GM21526 (cell line): ENCODE measurements at regions not wholly inside any gene's neighbourhood (a gene's known extent, or its start where the extent isn't known, plus 50 kb on each side); places are given as distances from the start of the nearest gene placed in this dataset.
"Not testable (repeated sequence)": the region's sequence is repeated elsewhere in the genome, so short reads cannot be mapped to it uniquely, and the experiment has no call there.

Experiments used
- ATAC-seq: cut with Tn5 transposase; IDR thresholded peaks from one replicate; pipeline ENCODE4 v1.9.1; 2021; ENCODE audit warnings: moderate library complexity; ENCODE audit not compliant: unreplicated experiment, low FRiP score

DNA sequence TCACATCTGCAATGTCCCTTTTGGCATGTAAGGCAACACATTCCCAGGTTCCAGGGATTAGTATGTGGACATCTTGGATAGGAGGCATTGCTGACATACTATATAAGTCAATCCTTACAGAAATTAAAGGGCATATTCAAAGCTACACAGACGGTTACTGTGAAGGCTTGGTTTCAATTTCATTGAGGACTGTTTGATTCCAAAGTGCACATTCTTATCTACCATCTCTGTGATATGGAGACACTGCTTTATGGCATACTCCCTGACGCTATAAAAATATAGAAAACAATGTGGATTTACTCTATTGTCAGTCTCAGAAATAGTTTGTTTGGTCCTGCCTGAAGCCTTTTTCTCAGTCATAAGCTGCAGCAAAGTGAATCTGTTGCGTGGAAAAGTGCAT is 1486.7 kb downstream of the FAM181B start:
- ATAC-seq, result no peak

DNA sequence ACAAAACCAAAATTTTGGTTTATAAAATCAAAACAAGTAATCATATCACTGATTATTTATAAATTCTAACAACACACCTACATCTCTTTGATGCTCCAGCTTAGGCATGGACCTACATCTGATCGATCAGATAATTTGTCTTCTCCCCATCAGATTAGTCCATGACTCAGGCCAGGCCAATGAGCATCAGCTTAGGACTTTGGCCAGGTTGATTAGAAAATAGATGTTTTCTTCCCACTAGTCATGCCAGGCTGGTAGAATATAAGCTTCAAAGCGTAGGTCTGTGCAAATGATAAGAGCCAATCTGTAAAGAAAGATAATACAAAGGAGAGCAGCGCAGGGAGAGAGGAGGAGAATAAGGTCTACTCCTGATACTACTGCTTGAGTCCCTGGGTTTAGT is 1487.9 kb downstream of the FAM181B start:
- ATAC-seq, result no peak

DNA sequence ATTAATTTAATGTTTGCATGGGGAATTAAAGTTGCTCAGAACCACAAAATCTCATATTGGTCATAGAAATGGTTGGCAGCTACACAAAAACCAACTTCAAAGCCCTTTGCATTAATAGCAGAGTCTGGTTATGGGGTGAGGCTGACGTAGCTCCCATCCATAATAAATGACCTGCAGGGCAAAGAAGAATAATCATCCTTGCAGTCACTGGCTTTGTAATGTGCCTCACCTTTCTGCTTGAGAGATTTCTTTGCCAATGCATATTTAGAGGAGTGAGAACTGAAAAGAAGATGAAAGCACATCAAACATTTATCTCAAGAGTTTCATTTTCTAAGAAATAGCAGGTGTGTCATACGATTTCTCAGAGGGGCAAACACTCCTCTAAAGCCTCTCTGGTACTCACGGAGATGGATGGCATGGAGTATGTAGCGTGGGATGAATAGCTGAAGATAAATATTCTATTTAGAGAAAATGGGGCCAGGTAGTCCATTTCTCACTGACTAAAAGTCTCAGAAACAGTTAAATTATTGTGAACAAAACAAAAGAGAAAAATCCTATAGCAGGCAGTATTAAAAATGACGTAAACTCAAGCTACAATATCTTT is 1491.9 kb downstream of the FAM181B start:
- ATAC-seq, result no peak

DNA sequence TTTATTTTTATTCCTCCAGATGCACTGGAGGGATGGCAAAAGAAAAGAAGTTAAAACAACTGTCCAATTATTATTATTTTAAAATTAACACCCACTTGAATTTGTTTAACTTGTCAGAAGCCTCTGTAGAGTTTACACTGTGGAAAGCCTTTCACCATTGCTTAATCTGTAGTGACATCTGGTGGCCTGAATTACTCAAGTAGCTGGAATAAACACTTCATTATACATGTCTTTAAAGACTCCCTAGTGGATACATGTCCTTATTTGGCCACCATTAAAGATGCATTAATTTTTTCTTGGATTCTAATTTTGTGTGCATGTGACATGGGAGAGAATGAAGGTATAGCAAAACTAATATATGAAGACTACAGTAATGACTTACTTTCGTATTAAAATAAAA is 1496.5 kb downstream of the FAM181B start:
- ATAC-seq, result no peak

DNA sequence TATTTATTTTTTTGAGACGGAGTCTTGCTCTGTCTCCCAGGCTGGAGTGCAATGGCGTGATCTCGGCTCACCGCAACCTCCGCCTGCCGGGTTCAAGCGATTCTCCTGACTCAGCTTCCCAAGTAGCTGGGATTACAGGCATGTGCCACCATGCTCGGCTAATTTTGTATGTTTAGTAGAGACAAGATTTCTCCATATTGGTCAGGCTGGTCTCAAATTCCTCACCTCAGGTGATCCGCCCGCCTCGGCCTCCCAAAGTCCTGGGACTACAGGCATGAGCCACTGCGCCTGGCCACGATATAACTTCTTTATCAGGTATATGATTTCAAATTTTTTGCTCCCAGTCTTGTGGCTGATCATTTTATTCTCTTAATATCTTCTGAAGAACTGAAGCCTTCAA is 1506.3 kb downstream of the FAM181B start:
- ATAC-seq, result not testable (repeated sequence)

DNA sequence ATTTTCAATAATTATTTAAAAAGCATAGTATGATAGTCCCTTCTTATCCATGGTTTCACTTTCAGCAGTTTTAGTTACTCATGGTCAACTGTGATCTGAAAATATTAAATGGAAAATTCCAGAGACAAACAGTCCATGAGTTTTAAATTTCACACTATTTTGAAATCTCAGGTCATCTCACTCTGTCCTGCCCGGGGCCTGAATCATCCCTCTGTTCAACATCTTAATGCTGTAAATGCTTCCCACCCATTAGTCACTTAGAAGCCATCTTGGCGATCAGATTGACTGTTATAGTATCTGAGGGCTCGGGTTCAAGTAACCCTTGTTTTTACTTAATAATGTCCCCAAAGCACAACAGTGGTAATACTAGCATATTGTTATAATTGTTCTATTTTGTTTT is 1509.3 kb downstream of the FAM181B start:
- ATAC-seq, result no peak

DNA sequence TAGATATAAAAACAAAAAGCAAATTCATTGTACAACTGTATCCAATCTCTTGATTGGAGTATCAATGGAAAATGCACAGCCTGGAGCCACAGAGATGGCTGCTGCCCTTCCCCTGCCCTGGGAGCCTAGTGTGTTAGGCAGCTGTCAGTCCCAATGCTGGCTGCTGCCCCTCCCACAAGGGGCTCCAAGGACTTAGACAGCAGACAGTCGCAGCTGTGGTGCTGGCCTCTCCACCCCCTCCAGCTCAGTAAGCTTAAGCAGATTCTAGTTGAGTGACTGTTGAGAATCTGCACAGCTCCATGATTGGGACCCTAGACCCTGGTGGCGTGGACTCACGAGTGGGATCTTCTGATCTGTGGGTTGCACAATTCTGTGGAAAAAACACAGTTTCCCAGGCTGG is 1511.2 kb downstream of the FAM181B start:
- ATAC-seq, result no peak

DNA sequence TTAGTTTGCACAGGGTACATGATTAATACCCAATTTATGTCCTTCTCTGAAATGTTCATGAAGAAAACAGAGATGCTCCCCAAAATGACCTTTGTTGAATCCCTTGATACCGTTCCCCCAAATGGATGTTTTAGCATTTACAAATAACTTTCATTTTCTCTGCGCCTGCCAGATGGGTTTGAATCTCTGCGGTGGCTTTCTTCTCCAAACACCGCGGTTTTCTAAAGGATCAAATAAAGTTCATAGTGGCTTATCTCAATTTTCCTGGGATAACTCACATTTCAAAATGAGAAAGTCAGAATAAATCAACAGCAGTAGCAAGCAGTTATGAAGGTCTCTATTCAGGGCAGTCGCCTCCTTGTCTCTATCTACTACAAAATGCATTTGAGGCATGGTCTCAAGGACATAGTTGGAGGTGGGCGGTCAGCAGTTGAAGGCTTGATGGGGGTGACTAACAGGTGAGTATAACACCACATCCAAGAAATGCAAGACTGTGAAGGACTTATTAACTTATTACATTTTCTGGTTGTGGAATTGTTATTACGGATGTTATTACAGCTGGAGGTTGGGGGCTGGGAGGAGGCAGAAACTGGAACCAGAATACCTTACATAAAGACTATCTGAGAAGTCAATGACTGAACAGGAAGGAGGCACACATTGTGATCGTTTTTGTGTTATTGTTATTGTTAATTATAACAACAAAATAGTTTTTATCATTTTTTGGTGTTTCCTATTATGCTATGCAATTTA is 1513.3 kb downstream of the FAM181B start:
- no peak for ATAC-seq

DNA sequence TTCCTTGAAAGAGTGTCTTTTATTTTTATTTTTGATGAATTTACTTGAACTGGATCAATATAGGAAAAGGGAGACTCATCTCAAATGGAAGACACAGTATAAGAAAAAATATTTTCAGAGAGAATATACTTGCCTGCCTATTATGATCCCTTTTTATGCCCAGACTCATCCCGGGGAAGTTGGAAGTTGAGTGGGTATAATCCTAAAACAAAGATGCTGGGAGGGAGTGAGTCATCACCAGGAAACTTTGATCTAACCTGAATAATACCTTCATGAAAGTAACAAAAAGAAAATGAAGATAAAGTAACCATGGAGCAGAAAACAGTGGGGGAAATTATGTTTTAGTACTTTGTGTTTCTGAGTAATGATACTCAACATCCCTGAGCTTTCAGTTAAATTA is 1514.0 kb downstream of the FAM181B start:
- ATAC-seq, result no peak

DNA sequence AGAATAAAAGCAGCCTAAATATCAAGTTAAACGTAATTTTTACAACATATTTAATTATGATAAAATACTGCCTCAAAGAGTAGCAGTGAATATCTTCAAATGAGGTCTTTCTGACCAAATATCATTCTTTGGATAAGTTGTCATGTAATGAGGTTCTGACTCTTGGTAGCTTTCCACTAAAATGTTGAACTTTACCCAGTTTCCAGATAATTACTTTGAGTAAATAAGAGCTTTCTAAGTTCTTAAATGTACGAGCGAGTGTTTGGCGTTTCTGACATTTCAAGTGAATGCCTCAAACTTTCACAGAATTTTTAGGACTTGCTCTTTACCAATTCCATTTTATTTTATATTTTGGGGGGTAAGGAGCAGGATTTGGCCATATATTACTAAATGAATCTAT is 1515.2 kb downstream of the FAM181B start:
- no peak for ATAC-seq

DNA sequence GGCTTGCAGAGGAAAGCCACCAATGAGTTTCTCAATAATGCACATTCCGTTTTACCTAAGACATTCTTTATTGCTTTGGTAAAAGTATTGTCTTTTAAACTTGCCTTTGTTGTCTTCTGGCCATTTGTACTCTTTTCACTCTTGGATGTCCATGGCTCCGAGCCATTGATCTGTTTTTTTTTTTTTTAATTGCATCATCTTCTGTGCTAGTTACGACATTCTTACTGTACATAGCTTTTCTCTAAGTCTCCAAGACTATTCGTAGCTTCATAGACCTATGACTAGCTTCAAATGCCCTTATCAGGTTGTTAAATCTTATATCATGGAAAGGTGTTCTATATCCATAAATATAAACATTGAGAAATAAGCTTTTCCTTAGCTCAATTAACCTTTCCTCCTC is 1522.6 kb downstream of the FAM181B start:
- ATAC-seq, result no peak

DNA sequence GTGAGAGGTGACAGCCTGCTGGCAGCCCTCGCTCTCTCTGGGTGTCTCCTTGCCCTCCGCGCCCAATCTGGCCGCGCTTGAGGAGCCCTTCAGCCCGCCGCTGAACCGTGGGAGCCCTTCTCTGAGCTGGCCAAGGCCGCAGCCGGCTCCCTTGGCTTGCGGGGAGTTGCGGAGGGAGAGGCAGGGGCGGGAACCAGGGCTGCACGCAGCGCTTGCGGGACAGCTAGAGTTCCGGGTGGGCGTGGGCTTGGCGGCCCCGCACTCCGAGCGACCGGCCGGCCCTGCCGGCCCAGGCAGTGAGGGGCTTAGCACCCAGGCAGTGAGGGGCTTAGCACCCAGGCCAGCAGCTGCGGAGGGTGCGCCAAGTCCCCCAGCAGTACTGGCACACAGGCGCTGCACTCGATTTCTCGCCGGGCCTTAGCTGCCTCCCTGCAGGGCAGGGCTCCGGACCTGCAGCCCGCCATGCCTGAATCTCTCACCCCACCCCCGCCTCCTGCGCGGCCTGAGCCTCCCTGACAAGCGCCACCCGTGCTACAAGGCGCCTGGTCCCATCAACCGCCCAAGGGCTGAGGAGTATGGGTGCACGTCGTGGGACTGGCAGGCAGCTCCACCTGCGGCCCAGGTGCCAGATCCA is 1526.1 kb downstream of the FAM181B start:
- ATAC-seq, result no peak

DNA sequence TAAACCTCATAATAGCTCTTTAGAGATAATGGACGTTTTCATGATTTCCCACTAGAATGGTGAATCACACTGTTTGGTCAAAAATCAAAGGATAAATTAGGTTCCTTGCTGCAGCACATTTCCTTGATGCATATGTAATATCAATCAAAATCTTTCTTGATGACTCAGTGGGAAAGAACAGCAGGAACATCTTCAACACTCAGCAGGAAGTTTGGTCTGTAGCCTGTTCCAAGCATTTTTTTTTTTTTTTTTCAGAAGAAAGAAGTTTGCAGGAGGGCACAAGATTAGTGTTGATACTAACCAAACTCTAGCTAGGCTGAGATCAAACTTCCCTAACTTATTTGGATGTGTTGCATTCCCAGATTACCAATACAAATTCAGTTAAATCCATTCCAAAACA is 1529.8 kb downstream of the FAM181B start:
- no peak for ATAC-seq

DNA sequence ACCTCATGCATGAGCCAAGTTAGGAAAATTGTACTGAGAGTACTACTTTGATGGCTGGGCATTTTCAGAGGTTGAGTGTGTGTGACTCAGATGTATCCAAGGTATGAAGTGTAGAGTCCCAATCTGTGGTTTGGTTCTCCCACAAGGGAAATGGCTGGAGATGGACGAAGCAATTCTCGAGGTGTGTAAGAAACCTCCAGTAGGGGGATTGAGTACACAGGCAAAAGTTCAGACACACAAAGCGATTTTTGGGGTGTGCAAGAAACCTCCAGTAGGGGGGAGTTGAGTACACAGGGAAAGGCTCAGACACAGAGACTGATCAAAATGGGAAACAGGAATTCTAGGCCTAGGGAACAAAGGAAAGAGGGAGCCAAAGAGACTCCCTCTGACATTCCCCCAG is 1536.3 kb downstream of the FAM181B start:
- ATAC-seq, result no peak

DNA sequence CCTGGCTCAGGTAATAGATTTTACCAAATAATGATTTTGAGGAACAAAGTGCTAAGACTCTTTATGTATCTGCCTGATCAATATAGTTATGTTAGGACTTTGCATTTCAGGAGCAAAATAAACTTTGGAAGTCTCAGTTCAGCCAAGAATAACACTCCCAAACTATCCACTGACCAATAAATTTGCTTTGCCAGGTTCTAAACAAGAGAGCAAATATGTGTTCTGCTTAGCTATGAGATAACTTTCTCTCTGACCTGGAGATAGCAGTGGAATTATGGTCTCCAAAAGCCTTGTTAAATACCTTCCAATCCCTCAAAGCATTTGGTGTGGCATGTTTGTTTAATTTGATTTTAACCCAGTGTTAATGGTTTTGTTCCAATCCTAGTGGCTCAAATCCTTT is 1541.1 kb downstream of the FAM181B start:
- ATAC-seq, result no peak

DNA sequence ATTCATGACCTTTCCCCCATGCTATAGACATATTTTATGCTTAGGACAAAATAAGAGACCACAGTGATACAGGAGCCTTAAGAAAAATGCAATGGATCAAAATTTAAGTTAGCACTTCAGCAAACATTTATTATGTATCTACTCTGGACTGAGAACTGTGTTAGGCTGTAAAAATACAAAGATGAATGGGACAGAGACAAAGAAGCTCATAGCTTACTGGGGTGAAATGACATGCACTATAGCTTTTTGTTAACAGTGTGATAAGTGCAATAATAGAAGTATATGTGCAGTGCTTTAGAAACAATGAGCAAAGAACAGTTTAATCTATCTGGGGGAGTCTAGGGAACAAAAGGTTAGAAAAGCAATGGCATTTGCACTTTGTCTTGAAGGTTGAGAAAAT is 1543.1 kb downstream of the FAM181B start:
- no peak for ATAC-seq

DNA sequence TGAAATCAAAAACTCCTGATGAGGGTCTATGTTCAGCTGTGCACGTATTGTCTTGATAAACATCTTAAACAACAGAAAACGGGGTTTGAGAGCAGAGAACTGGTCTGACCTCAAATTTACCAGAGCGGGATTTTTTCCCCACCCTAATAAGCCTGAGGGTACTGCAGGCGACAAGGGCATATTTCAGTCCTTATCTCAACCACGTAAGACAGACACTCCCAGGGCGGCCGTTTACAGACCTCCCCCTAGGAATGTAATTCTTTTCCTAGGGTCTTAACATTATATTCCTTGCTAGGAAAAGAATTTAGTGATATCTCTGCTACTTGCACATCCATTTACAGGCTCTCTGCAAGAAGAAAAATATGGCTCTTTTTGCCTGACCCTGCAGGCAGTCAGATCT is 1546.6 kb downstream of the FAM181B start:
- not testable (repeated sequence) for ATAC-seq

DNA sequence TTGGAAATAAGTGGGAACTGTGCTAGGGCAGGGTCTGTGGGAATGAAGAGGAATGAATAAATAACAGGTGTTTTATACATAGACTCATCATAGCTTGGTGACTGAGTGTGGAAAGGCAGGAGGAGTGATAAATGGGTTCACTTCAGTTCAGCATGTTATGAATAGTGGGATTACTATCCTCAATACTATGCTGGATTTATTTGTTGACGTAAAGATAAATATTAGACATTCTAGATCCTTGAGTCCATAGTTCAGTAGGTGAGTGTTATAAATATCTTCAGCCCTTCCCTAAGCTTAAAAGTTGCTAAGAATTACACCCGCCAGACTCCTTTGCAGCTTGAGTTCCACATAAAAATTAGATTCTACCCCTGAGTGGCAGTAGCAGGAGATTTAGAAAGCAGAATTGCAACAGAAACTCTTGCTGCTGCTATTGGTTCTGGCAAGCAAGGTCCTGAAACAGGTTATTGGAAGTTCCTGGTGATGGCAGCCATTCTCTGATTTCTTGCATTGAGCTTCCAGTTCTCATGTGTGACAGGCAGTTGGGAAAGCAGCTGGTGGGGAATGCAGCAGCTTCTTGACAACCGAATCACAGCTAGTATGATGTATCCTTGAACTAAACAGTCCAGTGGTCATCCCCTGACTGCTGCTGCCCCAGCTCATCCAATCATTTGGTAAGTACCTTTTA is 1558.9 kb downstream of the FAM181B start:
- no peak for ATAC-seq

DNA sequence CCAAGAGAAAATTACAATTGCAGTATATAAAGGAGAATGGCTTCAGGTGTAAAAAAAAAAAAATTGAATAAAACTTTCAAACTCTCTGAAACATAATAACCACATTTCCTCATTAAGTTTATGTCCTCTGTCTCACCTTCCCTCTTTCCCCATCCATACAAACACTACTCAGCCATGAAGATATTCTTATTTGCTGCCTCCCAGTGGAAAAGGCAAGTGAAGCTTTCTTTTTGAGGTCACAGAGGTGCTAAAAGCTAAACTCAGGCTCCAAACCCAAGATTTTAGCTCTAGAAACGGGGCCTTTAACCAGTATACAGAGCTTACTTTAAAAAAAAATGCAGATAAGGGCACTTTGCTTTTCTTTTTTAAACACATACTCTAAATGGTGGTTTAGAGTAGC is 1568.5 kb downstream of the FAM181B start:
- no peak for ATAC-seq

DNA sequence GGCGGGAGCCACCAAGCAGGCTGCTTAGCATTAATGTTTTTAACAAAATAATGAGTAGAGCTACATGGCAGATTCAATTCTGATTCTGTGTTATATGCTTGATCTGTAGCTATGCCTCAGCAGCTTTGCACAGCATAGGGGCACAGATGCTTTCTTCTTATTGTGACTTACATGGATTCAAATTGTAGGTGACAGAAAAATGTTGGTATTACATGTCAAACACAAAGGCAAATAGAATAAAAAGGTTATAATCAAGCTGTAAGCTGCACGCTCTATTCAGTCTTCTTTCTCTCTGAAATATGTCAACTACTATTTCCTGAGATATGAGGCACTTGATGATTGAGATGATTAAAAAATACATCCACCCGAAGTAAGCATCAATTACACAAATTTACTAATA is 1573.8 kb downstream of the FAM181B start:
- ATAC-seq, result no peak

DNA sequence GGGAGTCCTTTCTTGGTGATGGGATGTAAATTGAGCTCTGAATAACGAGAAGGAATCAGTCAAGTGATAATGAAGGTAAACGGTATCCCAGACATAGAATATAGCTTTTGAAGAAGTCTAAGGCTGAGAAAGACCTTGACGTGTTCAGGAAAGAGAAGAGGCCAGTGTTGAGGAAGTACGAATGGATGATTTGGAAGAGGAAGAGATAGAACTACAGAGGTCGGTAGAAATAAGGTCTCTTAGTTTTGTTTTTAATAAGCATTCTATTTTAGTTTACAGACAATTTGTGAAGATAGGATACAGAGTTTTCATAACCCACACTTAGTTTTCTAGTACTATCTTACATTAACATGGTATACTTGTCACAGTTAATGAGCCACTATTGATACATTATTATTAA is 1598.1 kb downstream of the FAM181B start:
- no peak for ATAC-seq
